ENCODE measurements at regions not wholly inside any gene's neighbourhood (a gene's known extent, or its start where the extent isn't known, plus 50 kb on each side); places are given as distances from the start of the nearest gene placed in this dataset.
"Not testable (repeated sequence)": the region's sequence is repeated elsewhere in the genome, so short reads cannot be mapped to it uniquely, and the experiment has no call there.

GRCh38 chr9:66745846-66746245 lies 154.7 kb upstream of the ZNF658 start:
- not testable (repeated sequence) for TF ChIP-seq CTCF (IDR thresholded peaks at IDR 0.05); POLR2AphosphoS5 (IDR thresholded peaks at IDR 0.05; ENCODE audit: low read depth, low read length); TAF1 (IDR thresholded peaks at IDR 0.05; ENCODE audit: borderline replicate concordance, low read depth, low read length); YY1 (IDR thresholded peaks at IDR 0.05; ENCODE audit: low read depth); USF1 (IDR thresholded peaks at IDR 0.05; ENCODE audit: borderline replicate concordance, low read depth); FOSL2 (IDR thresholded peaks at IDR 0.05; ENCODE audit: borderline replicate concordance, low read depth); ZBTB33 (IDR thresholded peaks at IDR 0.05; ENCODE audit: borderline replicate concordance, low read depth); REST (IDR thresholded peaks at IDR 0.05; ENCODE audit: low read depth, low read length); MAX (IDR thresholded peaks at IDR 0.05; ENCODE audit: low read depth)

All from SK-N-SH (cell line).